ENCODE measurements at regions not wholly inside any gene's neighbourhood (a gene's known extent, or its start where the extent isn't known, plus 50 kb on each side); places are given as distances from the start of the nearest gene placed in this dataset.

DNA sequence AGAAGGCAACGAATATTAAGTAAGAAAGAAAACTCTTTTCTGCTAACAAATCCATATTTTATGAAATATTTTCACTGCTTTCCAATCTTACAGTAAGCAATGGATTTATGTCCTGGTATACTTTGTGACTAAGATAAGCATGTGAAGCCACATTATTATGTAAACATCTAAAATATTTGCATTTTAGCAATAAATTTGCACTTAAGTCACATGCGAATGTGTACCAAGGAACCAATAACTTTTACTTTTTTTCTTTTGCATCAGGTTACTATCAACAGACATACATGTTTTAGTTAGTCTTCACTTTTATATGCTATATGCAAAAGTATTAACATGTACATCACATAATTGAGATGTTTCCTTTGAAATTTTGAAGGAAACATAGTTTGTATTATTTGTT, 536.7 kb downstream of the SLITRK6 start:
- H3K27ac ChIP-seq (ENCODE audit: insufficient read depth, low read length, poor library complexity, severe bottlenecking), result no peak overlapping the region
- no peaks in the 10 kb centered on the region for H3K36me3 ChIP-seq (ENCODE audit: control insufficient read depth, insufficient read depth, low read length)
- DNase-seq (no peak), ATAC-seq (ENCODE audit: low read depth in 2 of 2) (no peak)
- Mint-ChIP-seq H3K27me3 (no peaks in the 10 kb centered on the region), H3K27ac (no peak overlapping the region), H3K4me1 (no peaks in the 10 kb centered on the region), H3K9me3 (peaks cover 1 to 12% (median 5%) of the 10 kb centered on the region in 7 donors), H3K4me3 (no peak overlapping the region), H3K36me3 (no peaks in the 10 kb centered on the region)
- no peaks in the 10 kb centered on the region for H3K4me1 ChIP-seq (ENCODE audit: control insufficient read depth, insufficient read depth, low read length, poor library complexity, severe bottlenecking)
- no peaks in the 10 kb centered on the region for H3K9me3 ChIP-seq (ENCODE audit: control insufficient read depth in 2 of 2, low read length in 2 of 2)
- H3K27me3 ChIP-seq (ENCODE audit: control insufficient read depth, insufficient read depth, low read length), result no peaks in the 10 kb centered on the region
- H3K4me3 ChIP-seq (ENCODE audit: low read depth, low read length), result no peak overlapping the region

DNA sequence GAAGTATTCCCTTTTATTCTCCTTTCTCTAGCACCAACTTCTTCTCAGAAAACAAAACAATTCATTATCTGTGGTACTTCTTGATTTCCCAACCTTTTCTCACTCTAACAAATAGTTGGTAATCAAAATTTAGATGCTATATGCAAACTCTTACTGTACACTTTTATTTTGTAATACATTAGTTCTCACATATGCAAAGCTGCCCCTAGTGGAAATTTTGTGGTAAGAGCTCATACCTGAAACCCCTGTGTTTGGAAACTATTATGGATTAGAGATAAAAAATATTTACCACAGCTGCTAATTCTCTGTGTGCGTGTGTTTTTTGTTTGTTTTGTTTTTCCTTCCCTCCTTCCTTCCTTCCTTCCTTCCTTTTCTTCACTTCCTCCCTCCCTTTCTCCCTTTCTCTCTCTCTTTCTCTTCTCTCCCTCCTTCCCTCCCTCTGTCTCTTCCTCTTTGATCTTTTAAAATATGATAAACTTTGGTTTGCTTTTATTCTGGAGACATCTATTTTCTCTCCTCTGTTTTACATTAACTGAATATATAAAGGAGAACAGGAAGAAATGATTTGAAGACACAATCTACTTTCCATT, 537.4 kb downstream of the SLITRK6 start:
- Mint-ChIP-seq H3K27me3 (no peaks in the 10 kb centered on the region), H3K27ac (no peak overlapping the region), H3K9me3 (peaks cover under 1 to 12% (median 3%) of the 10 kb centered on the region in 7 donors), H3K4me3 (no peak overlapping the region), H3K4me1 (no peaks in the 10 kb centered on the region), H3K36me3 (no peaks in the 10 kb centered on the region)
- ATAC-seq (ENCODE audit: low read depth in 2 of 2), result no peak
- DNase-seq, result no peak
- no peaks in the 10 kb centered on the region for H3K9me3 ChIP-seq (ENCODE audit: control insufficient read depth in 2 of 2, low read length in 2 of 2)
- no peaks in the 10 kb centered on the region for H3K4me1 ChIP-seq (ENCODE audit: control insufficient read depth, insufficient read depth, low read length, poor library complexity, severe bottlenecking)
- H3K36me3 ChIP-seq (ENCODE audit: control insufficient read depth, insufficient read depth, low read length), result no peaks in the 10 kb centered on the region
- no peak overlapping the region for H3K27ac ChIP-seq (ENCODE audit: insufficient read depth, low read length, poor library complexity, severe bottlenecking)
- no peak overlapping the region for H3K4me3 ChIP-seq (ENCODE audit: low read depth, low read length)
- no peaks in the 10 kb centered on the region for H3K27me3 ChIP-seq (ENCODE audit: control insufficient read depth, insufficient read depth, low read length)

DNA sequence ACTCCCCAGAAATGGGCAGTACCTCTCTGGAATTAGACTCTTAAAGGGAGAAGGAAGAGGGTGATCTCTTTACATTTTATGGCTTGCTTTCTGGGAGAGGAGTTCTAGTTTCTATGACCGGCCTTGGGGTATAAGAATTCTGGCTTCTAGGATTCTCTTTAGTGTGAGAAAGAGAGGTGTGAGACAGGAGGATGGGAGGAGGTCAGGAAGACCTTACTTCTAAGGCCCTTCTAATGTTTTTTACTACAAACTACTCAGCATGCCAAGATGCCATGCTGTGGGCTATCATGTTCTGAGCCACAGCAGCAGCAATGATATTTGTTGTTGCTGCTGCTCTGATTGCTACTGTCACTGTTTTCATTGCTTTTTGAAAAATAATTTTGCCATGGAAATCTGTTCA, 538.3 kb downstream of the SLITRK6 start:
- Histone ChIP-seq H3K9me3 (ENCODE audit: control insufficient read depth in 2 of 2, low read length in 2 of 2) (no peaks in the 10 kb centered on the region), H3K27ac (ENCODE audit: insufficient read depth, low read length, poor library complexity, severe bottlenecking) (no peak overlapping the region), H3K27me3 (ENCODE audit: control insufficient read depth, insufficient read depth, low read length) (no peaks in the 10 kb centered on the region), H3K4me3 (ENCODE audit: low read depth, low read length) (no peak overlapping the region), H3K4me1 (ENCODE audit: control insufficient read depth, insufficient read depth, low read length, poor library complexity, severe bottlenecking) (no peaks in the 10 kb centered on the region), H3K36me3 (ENCODE audit: control insufficient read depth, insufficient read depth, low read length) (no peaks in the 10 kb centered on the region)
- Mint-ChIP-seq H3K4me3 (no peak overlapping the region), H3K27ac (no peak overlapping the region), H3K27me3 (no peaks in the 10 kb centered on the region), H3K4me1 (no peaks in the 10 kb centered on the region), H3K36me3 (no peaks in the 10 kb centered on the region), H3K9me3 (peaks cover 1 to 16% (median 3%) of the 10 kb centered on the region in 7 donors)
- no peak for ATAC-seq (ENCODE audit: low read depth in 2 of 2)
- DNase-seq, result no peak

DNA sequence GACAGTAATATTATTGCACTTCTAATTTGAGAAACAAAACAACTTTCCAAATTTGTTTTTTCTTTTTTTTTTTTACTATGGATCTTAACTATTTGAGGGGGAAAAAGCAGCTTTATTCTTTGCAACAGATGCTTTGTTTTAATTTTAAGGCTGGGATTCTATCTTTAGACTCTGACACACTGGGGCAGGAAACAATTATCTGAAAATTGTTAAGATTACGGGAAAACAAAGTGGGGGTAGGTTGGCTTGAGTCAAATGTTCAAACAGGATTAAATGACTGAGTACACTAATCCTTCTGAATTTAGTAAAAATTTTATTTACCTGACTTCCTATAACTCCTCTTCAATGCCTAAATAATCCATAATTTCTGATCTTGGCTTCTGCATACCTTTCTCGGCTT, 543.2 kb downstream of the SLITRK6 start:
- DNase-seq (no peak), ATAC-seq (ENCODE audit: low read depth in 2 of 2) (no peak)
- Histone ChIP-seq H3K4me3 (ENCODE audit: low read depth, low read length) (no peak overlapping the region), H3K27me3 (ENCODE audit: control insufficient read depth, insufficient read depth, low read length) (no peaks in the 10 kb centered on the region), H3K27ac (ENCODE audit: insufficient read depth, low read length, poor library complexity, severe bottlenecking) (no peak overlapping the region), H3K36me3 (ENCODE audit: control insufficient read depth, insufficient read depth, low read length) (no peaks in the 10 kb centered on the region), H3K4me1 (ENCODE audit: control insufficient read depth, insufficient read depth, low read length, poor library complexity, severe bottlenecking) (no peaks in the 10 kb centered on the region), H3K9me3 (ENCODE audit: control insufficient read depth in 2 of 2, low read length in 2 of 2) (peaks cover 0 to 2% of the 10 kb centered on the region in 2 experiments)
- H3K27me3 Mint-ChIP-seq, result no peaks in the 10 kb centered on the region
- H3K27ac Mint-ChIP-seq, result no peak overlapping the region
- no peak overlapping the region for H3K4me3 Mint-ChIP-seq
- H3K9me3 Mint-ChIP-seq, result peaks cover 5 to 20% (median 7%) of the 10 kb centered on the region in 7 donors
- no peaks in the 10 kb centered on the region for H3K36me3 Mint-ChIP-seq
- H3K4me1 Mint-ChIP-seq, result no peaks in the 10 kb centered on the region

DNA sequence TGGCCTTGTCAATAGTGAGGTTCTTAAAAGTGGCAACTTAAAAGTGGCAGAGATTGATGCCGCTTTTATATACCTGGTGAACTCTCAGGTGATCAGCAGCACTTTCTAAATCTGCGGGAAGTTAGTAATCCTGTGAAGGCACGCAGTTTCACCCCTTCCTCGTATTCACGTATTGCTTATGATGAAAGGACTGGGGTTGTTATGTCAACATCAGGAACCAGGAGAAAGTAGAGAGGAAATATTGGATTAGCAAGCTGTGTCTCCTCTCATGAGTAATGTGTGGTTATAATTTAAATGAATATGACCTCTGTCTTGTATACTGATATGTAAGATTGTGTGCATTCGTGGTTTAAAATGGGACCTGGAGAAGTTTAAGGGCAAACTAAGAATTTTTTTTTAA, 544.6 kb downstream of the SLITRK6 start:
- H3K4me1 ChIP-seq (ENCODE audit: control insufficient read depth, insufficient read depth, low read length, poor library complexity, severe bottlenecking), result no peaks in the 10 kb centered on the region
- Mint-ChIP-seq H3K27ac (no peak overlapping the region), H3K27me3 (no peaks in the 10 kb centered on the region), H3K9me3 (peaks cover 5 to 20% (median 6%) of the 10 kb centered on the region in 7 donors), H3K4me1 (no peaks in the 10 kb centered on the region), H3K36me3 (no peaks in the 10 kb centered on the region), H3K4me3 (no peak overlapping the region)
- DNase-seq (no peak), ATAC-seq (ENCODE audit: low read depth in 2 of 2) (no peak)
- no peak overlapping the region for H3K27ac ChIP-seq (ENCODE audit: insufficient read depth, low read length, poor library complexity, severe bottlenecking)
- no peak overlapping the region for H3K4me3 ChIP-seq (ENCODE audit: low read depth, low read length)
- no peaks in the 10 kb centered on the region for H3K36me3 ChIP-seq (ENCODE audit: control insufficient read depth, insufficient read depth, low read length)
- H3K27me3 ChIP-seq (ENCODE audit: control insufficient read depth, insufficient read depth, low read length), result no peaks in the 10 kb centered on the region
- H3K9me3 ChIP-seq (ENCODE audit: control insufficient read depth in 2 of 2, low read length in 2 of 2), result peaks cover 0 to 2% of the 10 kb centered on the region in 2 experiments

DNA sequence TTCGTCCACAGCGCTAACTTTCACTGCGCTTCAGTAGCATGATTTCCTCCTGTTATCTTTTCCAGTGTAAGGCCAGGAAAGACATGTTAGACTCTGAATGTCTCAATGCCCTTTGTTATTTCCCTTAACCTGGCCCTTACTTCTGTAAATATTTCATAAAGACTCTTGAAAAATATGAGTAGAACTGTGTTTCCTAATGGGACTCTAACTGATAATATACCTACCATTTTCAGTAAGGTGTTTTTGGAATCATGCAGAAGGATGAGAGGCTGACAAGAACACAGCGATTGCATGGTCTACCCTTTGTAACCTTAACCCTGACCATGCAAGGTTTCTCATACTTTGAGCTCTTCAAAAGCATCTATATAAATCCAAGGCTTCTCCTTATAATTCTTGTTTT, 550.1 kb downstream of the SLITRK6 start:
- H3K27me3 Mint-ChIP-seq, result no peaks in the 10 kb centered on the region
- Histone ChIP-seq H3K36me3 (ENCODE audit: control insufficient read depth, insufficient read depth, low read length) (no peaks in the 10 kb centered on the region), H3K4me1 (ENCODE audit: control insufficient read depth, insufficient read depth, low read length, poor library complexity, severe bottlenecking) (no peaks in the 10 kb centered on the region), H3K4me3 (ENCODE audit: low read depth, low read length) (no peak overlapping the region), H3K27me3 (ENCODE audit: control insufficient read depth, insufficient read depth, low read length) (no peaks in the 10 kb centered on the region), H3K27ac (ENCODE audit: insufficient read depth, low read length, poor library complexity, severe bottlenecking) (no peak overlapping the region), H3K9me3 (ENCODE audit: control insufficient read depth in 2 of 2, low read length in 2 of 2) (peaks cover 2 to 11% of the 10 kb centered on the region in 2 experiments)
- H3K4me1 Mint-ChIP-seq, result no peaks in the 10 kb centered on the region
- no peak overlapping the region for H3K27ac Mint-ChIP-seq
- peaks cover 0 to 9% (median 3%) of the 10 kb centered on the region in 7 donors for H3K9me3 Mint-ChIP-seq
- ATAC-seq (ENCODE audit: low read depth in 2 of 2) (no peak), DNase-seq (no peak)
- H3K4me3 Mint-ChIP-seq, result no peak overlapping the region
- no peaks in the 10 kb centered on the region for H3K36me3 Mint-ChIP-seq

DNA sequence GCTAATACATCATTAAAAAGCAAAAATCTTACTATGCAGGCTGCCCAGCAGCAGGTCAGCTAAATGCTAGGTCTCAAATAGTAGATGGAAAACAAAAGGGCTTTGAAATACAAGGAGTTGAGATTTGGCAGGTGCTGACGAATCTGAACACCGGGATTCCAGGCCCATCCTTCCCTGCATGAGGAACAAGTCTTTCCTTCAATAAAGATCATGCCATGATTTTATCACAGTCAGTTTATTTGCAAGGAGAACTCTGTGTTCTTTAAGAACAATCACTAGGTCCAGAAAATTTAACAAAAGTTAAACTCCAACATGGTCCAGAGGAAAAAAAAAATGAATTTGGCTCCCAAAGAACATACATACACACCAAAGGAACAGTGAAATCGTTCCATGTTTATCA, 551.4 kb downstream of the SLITRK6 start:
- Mint-ChIP-seq H3K36me3 (no peaks in the 10 kb centered on the region), H3K4me3 (no peak overlapping the region), H3K27ac (no peak overlapping the region), H3K9me3 (peaks cover 0 to 7% (median 5%) of the 10 kb centered on the region in 7 donors), H3K27me3 (no peaks in the 10 kb centered on the region), H3K4me1 (no peaks in the 10 kb centered on the region)
- ATAC-seq (ENCODE audit: low read depth in 2 of 2) (no peak), DNase-seq (no peak)
- Histone ChIP-seq H3K27me3 (ENCODE audit: control insufficient read depth, insufficient read depth, low read length) (no peaks in the 10 kb centered on the region), H3K27ac (ENCODE audit: insufficient read depth, low read length, poor library complexity, severe bottlenecking) (no peak overlapping the region), H3K4me3 (ENCODE audit: low read depth, low read length) (no peak overlapping the region), H3K36me3 (ENCODE audit: control insufficient read depth, insufficient read depth, low read length) (no peaks in the 10 kb centered on the region), H3K9me3 (ENCODE audit: control insufficient read depth in 2 of 2, low read length in 2 of 2) (peaks cover 2 to 13% of the 10 kb centered on the region in 2 experiments), H3K4me1 (ENCODE audit: control insufficient read depth, insufficient read depth, low read length, poor library complexity, severe bottlenecking) (no peaks in the 10 kb centered on the region)

DNA sequence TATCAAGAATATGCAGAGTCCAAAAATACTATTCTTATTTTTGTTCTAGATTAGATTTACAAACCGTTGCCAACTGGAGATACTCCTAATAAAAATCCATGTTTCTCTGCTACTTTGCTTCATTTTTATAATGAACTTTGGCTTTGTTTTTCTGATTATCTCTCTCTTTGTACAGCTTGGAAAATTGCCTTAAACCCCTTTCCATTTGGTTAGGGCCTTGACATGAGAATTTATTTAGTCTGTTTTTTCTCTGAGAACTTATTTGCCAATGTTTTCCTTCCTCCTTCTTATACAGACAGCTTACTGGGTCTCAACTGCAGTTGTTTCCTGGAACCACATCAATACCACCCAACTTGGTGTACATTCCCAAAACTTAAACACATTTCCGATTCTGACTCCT, 555.4 kb downstream of the SLITRK6 start:
- DNase-seq (no peak), ATAC-seq (ENCODE audit: low read depth in 2 of 2) (no peak)
- Histone ChIP-seq H3K4me3 (ENCODE audit: low read depth, low read length) (no peak overlapping the region), H3K27ac (ENCODE audit: insufficient read depth, low read length, poor library complexity, severe bottlenecking) (no peak overlapping the region), H3K4me1 (ENCODE audit: control insufficient read depth, insufficient read depth, low read length, poor library complexity, severe bottlenecking) (no peaks in the 10 kb centered on the region), H3K36me3 (ENCODE audit: control insufficient read depth, insufficient read depth, low read length) (no peaks in the 10 kb centered on the region), H3K27me3 (ENCODE audit: control insufficient read depth, insufficient read depth, low read length) (no peaks in the 10 kb centered on the region), H3K9me3 (ENCODE audit: control insufficient read depth in 2 of 2, low read length in 2 of 2) (peaks cover 0 to 13% of the 10 kb centered on the region in 2 experiments)
- peaks cover 0 to 17% (median 1%) of the 10 kb centered on the region in 7 donors for H3K9me3 Mint-ChIP-seq
- H3K4me3 Mint-ChIP-seq, result peak overlapping the region in 1 of 4 donors; percentile 32
- no peaks in the 10 kb centered on the region for H3K36me3 Mint-ChIP-seq
- H3K27me3 Mint-ChIP-seq, result no peaks in the 10 kb centered on the region
- H3K27ac Mint-ChIP-seq, result no peak overlapping the region
- H3K4me1 Mint-ChIP-seq, result no peaks in the 10 kb centered on the region
